GM19023 (cell line): ENCODE measurements at regions not wholly inside any gene's neighbourhood (a gene's known extent, or its start where the extent isn't known, plus 50 kb on each side); places are given as distances from the start of the nearest gene placed in this dataset.
"Not testable (repeated sequence)": the region's sequence is repeated elsewhere in the genome, so short reads cannot be mapped to it uniquely, and the experiment has no call there.

Experiments
- ATAC-seq: cut with Tn5 transposase; IDR thresholded peaks from one replicate; pipeline ENCODE4 v1.9.1; 2021; ENCODE audit warnings: mild to moderate bottlenecking, moderate library complexity; ENCODE audit not compliant: unreplicated experiment

DNA sequence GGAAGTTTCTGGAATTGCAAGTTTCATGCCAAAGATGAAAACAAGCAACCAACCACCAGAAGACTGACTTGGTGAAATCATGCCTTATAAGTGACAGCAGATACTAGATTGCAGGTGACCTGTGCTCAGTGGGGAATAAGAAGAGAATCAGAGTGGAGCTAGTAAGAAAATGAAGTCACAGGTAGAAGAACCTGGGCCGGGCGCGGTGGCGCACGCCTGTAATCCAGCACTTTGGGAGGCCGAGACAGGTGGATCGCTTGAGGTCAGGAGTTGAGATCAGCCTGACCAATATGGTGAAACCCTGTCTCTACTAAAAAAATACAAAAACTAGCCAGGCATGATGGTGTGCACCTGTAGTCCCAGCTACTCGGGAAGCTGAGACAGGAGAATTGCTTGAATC lies 251.7 kb upstream of the PODXL start:
- not testable (repeated sequence) for ATAC-seq

DNA sequence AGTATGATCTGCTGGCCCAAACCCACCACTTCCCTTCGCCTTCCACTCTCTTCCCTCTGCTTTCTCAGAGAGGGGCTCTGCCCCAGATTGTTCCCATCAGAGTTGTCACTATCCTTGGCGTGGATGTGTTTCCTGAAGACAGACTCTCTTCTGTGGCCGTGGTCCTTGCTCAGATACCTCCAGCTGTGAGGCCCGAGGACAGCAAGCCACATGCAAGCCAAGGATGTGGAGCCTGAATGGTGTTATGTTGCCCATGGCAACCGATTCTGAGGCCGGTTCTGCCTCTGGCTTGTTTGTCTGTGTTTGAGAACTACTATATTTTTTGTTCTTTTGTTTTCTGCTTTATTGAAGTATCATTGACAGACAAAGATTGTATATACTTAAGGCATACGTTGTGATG lies 247.4 kb upstream of the PODXL start:
- no peak for ATAC-seq

DNA sequence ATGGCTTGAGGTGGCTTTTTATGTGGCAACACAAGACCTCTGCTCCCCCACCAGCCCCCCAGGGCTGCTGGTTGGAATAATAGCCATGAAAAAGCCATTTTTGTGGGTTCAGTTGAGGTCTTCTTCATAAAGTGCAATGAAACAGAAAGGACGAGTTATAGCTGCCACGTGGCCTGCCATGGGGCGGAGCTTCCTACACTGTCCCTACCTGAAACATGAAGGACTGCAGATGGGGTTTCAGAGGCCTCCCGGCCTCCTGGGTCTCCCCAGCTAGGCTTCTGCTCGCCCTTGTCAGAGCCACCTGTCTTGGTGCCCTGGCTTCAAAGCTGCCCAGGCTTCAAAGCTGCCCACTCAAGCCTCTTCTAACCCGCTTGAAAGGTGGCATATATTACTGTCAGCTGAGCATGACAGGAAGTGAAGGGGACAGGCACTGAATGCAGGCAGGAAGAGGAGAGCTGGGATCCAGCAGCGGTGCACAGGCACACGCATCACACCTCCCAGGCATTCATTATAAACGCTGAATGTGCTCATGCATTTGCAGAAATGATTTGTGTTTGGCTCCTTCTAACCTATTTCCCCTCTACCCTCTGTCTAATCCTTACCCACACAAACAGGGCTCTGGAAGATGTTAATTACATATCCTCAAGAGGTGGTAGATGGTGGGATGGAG lies 245.9 kb upstream of the PODXL start:
- ATAC-seq, result no peak

DNA sequence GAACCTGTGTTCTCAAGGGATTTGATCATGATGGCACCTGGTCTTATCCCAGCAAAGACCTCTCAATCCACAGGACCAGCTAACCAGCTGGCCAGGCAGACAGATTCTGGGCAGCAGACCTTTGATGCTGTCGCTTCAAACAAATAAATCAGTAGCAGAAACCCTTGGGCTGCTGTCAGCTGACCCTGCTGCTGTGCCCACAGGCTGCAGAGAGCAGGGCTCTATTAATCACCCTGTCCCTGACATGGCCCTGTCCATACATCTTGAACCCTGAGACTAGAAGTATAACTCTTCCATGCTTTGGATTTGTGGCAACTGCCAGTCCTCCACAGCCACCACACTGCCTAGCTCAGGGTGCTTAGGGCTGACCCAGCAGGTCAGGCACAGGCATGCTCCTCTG lies 244.1 kb upstream of the PODXL start:
- ATAC-seq, result no peak

DNA sequence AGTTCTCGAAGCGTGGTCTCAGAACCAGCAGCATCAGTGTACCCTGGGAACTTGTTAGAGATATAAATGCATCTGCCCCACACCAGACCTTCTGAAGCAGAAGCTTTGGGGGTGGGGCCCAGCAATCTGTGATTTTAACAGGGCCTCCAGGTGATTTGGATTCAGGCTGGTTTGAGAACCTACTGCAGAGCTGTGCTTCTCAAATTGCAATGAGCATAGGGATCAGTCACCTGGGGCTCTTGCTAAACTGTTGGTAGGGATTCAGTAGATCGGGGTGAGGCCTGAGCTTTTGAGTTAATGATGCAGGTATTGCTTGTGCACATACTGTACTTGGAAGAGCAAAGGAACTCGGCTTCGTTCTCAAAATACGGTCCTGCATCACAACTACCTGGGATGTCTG lies 243.6 kb upstream of the PODXL start:
- no peak for ATAC-seq

DNA sequence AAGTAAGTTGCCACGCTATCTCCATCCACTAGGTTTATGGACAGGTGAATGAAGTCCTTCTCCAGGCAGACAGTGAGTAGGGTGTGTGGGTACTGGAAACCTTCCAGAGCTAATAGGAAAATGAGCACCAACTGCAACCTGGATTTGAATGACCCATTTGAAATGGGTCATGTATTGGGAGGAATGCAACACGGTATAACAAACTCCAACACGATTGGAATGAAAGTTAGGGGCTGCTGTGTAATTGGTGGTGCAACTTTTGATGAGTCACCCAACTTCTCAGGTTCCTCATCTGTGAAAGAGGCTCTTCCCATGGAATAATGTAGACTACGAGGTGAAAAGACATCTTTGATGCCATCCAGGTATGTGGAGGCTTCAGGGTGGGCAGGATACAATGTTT lies 241.4 kb upstream of the PODXL start:
- ATAC-seq, result no peak

DNA sequence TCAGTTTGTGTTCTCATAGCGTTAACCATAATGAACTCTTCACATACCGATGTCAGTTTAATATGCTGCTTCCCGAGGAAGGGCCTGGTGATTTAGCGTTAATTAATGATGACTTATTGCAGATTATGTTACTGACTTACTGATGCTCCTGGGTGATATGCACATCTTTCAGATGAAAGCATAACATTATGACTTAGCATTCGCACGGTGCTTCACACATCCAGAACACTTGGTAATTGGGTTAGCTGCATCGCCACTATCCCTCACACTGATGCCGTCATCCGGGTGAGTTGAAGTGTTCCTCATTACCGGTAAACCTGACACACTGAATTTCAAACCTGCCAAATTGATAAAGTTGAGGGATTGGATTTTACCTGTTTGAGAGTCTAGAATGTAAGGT lies 239.0 kb upstream of the PODXL start:
- ATAC-seq, result no peak

DNA sequence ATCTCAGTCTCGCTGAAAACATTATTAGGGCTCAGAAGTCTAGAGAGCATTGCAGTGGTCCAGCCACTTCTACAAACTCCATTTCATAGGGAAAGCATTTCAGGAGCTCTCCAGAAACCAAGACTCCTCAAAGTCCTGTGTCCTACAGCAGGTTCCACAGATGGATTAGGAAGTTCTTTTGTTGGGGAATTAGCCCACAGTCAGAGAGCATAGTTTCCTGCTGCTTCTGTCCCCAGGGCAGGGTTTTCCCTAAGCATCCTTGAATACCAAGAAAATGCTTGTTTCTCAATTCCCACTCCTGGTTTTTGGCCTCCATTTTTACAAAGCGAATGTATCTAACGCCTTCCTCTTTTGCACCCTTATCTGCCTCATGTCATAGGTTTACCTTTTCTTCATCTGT lies 235.9 kb upstream of the PODXL start:
- ATAC-seq, result no peak

DNA sequence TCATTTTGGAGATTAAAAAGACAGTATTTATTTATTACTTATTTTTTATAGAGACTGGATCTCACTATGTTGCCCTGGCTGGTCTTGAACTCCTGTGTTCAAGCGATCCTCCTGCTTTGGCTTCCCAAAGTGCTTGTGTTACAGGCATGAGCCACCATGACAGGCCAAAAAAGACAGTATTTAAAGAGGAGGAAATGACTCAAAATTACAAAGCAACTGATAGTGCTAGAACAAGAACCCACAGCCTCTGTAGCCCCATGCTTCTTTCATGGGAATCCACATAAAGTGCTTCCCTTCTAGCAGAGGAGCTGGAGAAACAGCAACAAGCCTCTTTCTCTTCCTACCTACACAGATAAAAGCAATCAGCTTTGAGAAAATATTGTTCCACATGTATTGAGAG lies 230.7 kb upstream of the PODXL start:
- ATAC-seq, result no peak

DNA sequence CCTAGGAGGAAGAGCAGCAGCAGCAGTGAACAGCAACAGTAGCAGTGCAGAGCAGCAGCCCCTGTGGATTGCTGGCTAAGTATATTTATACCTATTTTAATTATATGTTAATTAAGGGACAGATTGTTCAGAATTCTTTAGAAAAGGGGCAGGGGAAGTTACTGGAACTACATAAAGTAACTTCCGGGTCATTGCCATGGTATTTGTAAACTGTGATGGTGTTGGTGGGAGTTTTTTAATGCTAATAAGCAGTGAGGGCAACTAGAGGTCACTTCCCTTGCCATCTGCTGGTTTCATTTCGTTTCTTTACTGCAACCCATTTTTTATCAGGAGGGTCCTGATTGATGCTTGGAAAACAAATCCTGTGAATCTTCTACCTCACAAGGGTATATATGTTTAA lies 229.8 kb upstream of the PODXL start:
- ATAC-seq, result no peak

DNA sequence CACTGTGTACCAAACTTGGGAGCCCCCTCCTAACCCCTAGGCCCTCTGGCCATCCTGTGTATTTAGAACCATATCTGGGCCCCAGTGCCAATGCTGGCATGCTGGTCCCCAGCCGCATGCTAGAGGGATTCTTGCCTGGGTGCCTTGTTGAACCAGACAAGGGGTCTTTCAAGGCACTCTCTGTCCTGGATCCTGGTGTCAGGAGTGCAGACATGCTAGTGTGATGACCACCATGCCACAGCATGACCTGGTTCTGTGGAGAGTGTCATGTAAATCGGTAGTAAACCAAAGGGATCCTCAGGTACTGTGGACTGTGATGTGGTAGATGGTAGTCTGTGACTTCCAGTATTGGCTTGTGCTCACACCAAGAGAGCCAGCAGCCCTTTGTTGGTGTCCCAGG lies 222.2 kb upstream of the PODXL start:
- ATAC-seq, result no peak

DNA sequence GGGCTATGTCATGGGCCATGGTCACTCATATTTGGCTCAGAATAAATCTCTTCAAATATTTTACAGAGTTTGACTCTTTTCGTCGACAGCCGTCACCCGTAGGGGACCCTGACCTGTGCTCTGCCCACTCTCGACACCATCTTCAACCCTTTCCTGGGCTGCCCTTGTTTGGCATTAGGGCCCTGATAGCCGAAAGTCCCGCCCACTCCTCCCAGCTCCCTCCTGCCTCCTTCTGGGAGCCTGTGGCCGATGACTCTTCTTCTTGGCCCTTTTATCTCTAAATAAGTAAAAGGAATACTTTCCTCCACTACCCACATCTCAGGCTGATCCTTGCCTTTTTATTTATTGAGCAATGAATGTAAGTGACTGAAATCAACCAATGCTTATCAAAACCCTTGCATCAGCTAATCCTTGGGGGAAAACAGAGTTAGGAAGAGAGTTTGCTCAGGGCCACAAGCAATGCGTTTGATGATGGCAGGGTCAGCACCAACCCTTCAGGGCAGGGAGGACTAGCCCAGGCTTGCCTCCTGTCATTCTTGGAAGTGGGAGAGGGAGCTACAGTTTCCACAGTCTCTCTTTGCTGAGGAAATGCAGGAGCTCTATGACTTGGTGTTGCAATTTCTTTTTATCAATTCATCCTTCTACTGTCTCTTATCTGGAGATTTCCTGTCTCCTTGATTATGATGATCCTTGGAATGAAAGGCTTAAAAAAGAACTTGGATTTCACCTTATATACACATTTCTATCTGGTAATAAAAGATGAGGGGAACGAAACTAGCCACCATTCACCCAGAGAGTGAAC lies 218.2 kb upstream of the PODXL start:
- ATAC-seq, result no peak

DNA sequence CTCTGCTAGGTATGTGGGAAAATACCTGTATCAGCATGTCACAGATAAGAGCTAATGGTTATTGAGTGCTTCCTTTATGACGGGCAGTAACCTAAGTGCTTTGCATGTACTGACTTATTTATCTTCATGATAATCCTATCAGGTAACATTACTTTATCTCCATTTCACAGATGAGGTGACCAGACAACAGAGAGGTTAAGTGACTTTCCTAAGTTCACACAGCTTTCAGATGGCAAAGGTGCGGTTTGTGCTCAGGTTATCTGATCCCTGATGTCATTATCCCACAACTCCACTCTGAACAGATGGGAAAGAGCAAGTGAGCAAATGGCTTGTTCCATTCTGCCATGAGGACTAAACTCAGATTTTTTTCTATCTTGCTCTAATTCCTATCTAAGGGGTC lies 217.0 kb upstream of the PODXL start:
- ATAC-seq, result no peak

DNA sequence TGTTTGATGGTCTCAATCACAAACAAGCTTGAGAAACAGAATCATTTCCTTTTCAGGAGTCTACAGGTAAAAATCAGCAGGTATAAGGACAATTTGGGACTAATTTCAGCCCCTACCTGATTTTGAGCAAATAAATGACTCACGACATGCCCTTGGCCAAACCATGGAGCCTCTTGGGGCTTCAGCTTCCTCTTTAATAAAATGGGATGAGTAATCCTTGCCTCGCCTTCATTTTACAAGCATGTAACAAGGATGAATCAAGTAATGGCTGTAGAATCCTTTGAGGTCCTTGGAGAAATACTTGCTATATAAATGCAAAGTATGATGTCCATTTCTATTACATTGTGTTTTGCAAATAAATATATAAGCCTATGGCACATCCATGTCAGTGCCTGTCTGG lies 212.8 kb upstream of the PODXL start:
- ATAC-seq, result no peak

DNA sequence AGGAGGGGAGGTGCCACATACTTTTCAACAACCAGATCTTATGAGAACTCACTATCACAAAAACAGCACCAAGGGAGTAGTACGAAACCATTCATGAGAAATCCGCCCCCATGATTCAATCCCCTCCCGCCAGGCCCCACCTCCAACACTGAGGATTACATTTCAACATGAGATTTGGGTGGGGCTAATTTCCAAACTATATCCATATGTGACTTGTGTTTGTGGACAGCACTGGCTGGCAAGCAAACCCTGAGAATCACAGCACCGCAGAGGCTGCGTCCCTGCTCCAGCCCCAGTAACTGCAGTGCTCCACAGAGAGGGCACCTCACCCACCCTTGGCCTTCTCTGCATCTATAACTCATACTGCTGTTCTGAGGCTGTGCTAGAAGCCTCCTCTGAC lies 211.2 kb upstream of the PODXL start:
- ATAC-seq, result no peak

DNA sequence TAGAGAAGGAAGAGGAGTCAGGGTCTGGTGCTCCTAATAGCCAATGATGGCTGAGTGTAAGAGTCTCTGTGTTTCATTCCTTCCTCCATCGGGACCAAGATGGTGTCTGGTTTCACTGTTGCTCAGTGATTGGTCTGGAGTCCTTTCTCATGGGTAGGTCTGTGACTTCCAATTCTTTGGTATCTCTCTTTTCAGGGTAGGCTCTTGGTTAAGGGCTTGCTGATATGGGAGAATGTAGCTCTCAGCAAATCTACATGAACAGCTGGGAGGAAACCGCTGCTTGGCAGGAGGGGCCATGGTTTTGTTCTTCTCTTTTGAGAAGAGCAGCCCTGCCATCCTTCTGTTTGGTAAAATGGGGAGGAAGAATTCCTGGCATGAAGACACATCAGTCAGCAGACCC lies 209.1 kb upstream of the PODXL start:
- ATAC-seq, result no peak

DNA sequence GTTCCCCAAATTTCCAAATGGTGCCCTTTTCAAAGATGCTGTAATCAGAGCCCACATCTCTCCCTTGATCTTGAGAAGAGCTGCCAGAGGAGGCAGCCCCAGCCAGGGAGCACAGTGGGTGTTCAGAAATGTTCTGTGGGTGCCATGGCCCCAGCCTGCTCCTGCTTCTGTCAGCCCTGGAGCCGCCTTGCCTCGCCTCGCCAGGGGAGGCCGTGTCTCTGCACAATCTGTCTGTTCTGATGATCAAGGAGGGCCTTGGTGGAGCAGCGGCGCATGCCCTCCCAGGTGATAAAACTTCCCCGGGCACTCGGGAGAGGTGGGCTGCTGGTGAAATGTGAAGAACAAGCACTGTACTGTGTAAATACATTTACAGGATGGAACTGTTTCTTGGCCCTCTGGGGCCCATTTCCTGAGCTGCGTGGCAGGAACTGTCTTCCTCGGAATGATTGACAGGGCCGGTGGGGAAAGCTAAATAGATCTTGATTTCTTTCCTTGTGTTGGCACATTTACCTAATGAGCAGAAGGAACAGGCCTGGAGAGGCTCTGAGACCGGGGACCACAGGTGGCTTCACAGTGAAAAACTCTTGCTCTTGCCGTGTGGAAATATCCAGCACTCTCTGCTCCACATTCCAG lies 207.8 kb upstream of the PODXL start:
- ATAC-seq, result no peak

DNA sequence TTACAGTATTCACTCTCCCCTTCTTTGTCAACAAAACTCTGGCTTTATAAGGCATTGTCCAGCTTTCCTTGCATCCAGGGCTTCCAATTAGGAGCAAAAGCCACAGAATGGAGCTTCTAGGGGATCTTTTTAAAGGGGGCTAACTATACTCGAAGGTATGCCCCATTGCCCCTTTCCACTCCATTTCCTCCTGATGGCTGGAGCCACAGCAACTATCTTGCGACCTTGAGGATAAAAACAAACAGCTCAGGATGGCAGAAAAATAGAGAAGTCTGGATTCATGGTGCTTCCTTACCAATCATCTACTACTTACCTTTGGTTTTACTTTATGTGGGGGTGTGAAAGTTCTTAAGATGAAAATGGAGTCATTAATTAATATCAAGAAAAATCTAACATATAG lies 206.3 kb upstream of the PODXL start:
- ATAC-seq, result no peak

DNA sequence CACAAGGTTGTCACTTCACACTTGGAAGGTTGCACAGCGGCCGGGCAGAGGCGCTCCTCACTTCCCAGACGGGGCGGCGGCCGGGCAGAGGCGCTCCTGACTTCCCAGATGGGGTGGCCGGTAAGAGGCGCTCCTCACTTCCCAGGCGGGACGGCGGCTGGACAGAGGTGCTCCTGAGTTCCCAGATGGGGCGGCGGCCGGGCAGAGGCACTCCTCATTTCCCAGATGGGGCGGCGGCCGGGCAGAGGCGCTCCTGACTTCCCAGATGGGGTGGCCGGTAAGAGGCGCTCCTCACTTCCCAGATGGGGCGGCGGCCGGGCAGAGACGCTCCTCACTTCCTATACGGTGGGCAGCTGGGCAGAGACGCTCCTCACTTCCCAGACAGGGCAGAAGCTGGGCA lies 199.4 kb upstream of the PODXL start:
- ATAC-seq, result not testable (repeated sequence)

DNA sequence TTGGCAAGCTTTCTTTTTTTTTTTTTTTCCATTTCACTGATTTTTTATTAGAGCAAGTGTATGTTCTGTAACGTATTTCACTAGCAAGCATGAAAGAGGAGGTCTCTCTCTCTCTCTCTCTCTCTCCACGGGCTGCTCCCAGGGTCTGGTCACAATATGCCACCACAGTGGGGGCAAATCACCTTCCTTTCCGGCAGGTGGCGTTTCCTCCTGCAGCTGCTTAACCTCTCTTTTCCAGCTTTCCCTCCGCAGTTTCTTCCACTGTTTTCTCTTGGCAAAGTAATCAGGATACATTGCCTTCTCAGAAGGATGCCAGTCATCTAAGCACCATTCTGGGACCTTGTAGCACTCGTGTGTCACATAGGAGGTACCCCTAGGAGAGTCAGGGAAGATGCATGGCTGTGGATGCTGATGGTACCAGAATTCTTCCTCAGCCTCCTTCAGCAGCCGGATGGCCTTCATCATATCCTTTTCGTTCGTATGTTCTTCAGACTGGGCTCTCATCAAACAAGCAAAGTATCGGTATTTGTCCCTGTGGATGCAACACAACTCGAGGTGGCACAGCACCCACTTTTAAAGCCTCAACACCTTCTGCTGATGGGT lies 197.3 kb upstream of the PODXL start:
- no peak for ATAC-seq

DNA sequence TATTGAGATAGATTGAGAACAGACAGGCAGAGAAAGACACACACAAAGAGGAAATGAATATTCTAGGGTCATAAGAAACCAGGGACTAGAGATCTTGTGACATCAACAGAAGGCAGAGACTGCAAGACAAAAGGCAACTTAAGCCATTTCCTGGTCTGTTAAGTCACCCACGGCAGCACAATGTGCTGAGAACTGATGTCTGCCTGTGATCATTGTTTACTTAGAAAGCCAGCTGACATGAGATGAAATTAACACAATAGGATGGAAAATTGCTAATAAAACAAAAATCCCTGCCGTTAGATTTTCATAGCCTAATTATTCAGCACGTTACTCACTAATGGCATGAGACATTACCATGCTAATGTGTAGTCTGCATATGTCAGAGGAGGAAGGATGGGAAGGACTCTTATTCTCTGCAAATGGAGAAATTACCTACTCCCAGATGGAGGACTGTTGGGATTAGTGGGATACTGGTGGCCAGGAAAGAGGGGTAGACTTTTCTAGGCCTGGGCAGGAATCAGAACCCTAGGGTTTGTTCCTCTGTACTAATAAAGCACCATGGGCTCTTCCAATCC lies 191.3 kb upstream of the PODXL start:
- no peak for ATAC-seq
